ENCODE measurements at regions not wholly inside any gene's neighbourhood (a gene's known extent, or its start where the extent isn't known, plus 50 kb on each side); places are given as distances from the start of the nearest gene placed in this dataset.

DNA sequence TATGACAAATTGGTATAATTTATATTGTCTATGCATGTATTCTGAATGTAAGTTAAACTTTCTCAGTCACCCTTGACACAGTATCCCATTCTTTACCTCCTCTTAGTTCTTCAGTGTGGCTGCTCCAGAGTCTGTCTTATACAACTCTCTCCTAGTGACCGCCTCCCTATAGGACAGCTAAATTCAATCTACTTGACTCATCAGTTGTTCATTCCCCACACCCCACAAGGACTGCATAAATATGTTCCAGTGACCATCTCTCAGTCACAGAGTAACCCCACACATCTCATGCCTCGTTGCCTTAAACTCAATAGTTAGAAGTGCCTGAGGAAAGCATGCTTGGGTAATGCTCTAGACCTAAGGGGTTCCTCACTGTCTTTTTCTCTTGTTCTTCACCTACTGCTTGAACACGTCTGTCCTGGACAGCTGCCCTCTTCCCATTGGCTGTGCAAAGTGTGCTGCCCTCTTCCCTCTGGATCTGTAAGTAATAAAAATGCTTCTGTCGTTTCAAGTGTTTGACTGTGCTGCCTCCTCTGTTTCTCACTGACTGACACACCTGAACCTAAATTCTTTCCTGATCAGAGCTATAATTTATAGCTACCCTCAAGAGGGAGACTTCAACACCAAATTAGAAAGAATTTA lies 494.6 kb upstream of the GRM3 start:
- H3K4me1 ChIP-seq (ENCODE audit: control insufficient read depth, extremely low read depth, insufficient read depth, low read length) = no peaks in the 10 kb centered on the region
- no peak overlapping the region for H3K9ac ChIP-seq (ENCODE audit: insufficient read depth, low read length)
- H3K79me2 ChIP-seq (ENCODE audit: control insufficient read depth, insufficient read depth, low read length) = no peaks in the 10 kb centered on the region
- no peak for TF ChIP-seq CTCF (conservative IDR thresholded peaks at IDR 0.05 in 1 of 2, IDR thresholded peaks at IDR 0.05 in 1 of 2; ENCODE audit: low read depth in 1 of 2, low read length in 2 of 2)
- no peak for TF ChIP-seq EZH2 (IDR thresholded peaks at IDR 0.05; ENCODE audit: low read length, missing control alignments)
- H3K27ac ChIP-seq (ENCODE audit: insufficient read depth, low read length) = no peak overlapping the region
- no peaks in the 10 kb centered on the region for H3K36me3 ChIP-seq (ENCODE audit: control insufficient read depth, insufficient read depth, low read length)
- H2AFZ ChIP-seq (ENCODE audit: low read length) = no peak overlapping the region
- no peak for DNase-seq (ENCODE audit: low read depth in 2 of 2)
- H3K4me2 ChIP-seq (ENCODE audit: extremely low read depth, insufficient read depth, low read length) = no peak overlapping the region
- H3K27me3 ChIP-seq (ENCODE audit: control insufficient read depth, insufficient read depth, low read length) = no peaks in the 10 kb centered on the region
- no peak overlapping the region for H3K4me3 ChIP-seq (replicated peaks in 1 of 4; ENCODE audit: control extremely low read depth in 1 of 4, insufficient read depth in 1 of 4, low read depth in 3 of 4, low read length in 4 of 4)
- no peaks in the 10 kb centered on the region for H4K20me1 ChIP-seq (ENCODE audit: control insufficient read depth, extremely low read depth, insufficient read depth, low read length)
- no peaks in the 10 kb centered on the region for H3K9me3 ChIP-seq (ENCODE audit: control insufficient read depth, insufficient read depth, low read depth, low read length)

DNA sequence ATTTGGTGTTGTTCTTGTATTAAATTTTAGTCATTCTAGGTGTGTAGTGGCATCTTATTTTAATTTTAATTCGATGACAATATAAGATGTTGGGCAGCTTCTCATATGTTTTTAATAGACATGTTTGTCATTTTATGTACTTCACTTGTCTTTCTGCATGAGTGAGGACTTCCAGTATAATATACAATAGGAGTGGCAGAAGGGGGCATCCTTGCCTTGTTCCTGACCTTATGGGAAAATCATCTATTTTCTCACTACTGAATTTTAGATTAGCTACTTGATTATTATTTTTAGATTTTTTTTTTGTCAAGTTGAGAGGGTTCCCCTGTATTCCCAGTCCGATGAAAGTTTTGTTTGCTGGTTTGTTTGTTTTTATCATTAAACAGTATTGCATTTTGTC lies 495.2 kb upstream of the GRM3 start:
- DNase-seq (ENCODE audit: low read depth in 2 of 2) = no peak
- Histone ChIP-seq H3K79me2 (ENCODE audit: control insufficient read depth, insufficient read depth, low read length) (no peaks in the 10 kb centered on the region), H3K27ac (ENCODE audit: insufficient read depth, low read length) (no peak overlapping the region), H2AFZ (ENCODE audit: low read length) (no peak overlapping the region), H3K9me3 (ENCODE audit: control insufficient read depth, insufficient read depth, low read depth, low read length) (no peaks in the 10 kb centered on the region), H3K4me2 (ENCODE audit: extremely low read depth, insufficient read depth, low read length) (no peak overlapping the region), H3K36me3 (ENCODE audit: control insufficient read depth, insufficient read depth, low read length) (no peaks in the 10 kb centered on the region), H3K4me1 (ENCODE audit: control insufficient read depth, extremely low read depth, insufficient read depth, low read length) (no peaks in the 10 kb centered on the region), H3K4me3 (replicated peaks in 1 of 4; ENCODE audit: control extremely low read depth in 1 of 4, insufficient read depth in 1 of 4, low read depth in 3 of 4, low read length in 4 of 4) (no peak overlapping the region), H4K20me1 (ENCODE audit: control insufficient read depth, extremely low read depth, insufficient read depth, low read length) (no peaks in the 10 kb centered on the region), H3K27me3 (ENCODE audit: control insufficient read depth, insufficient read depth, low read length) (no peaks in the 10 kb centered on the region), H3K9ac (ENCODE audit: insufficient read depth, low read length) (no peak overlapping the region)
- TF ChIP-seq CTCF (conservative IDR thresholded peaks at IDR 0.05 in 1 of 2, IDR thresholded peaks at IDR 0.05 in 1 of 2; ENCODE audit: low read depth in 1 of 2, low read length in 2 of 2) (no peak), EZH2 (IDR thresholded peaks at IDR 0.05; ENCODE audit: low read length, missing control alignments) (no peak)

DNA sequence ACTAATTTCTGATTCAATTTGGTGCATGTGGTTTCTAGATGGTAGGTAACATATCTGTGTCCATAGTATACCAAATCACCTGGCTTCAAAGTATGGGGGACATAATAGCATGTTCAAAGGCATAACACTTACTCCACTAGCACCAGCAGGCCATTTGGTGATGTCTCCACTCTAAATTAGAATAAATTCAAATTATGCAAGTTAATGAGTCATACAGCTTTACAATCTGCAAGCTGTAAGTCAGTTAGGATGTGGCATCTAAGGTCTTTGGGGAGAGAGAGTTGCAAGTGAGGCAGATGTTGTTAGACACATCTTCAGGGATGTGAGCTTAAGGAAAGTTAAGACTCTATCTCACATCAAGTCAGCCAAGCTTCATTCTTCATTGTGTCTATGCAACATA lies 506.4 kb upstream of the GRM3 start:
- Histone ChIP-seq H3K4me3 (replicated peaks in 1 of 4; ENCODE audit: control extremely low read depth in 1 of 4, insufficient read depth in 1 of 4, low read depth in 3 of 4, low read length in 4 of 4) (no peak overlapping the region), H3K27ac (ENCODE audit: insufficient read depth, low read length) (no peak overlapping the region), H3K79me2 (ENCODE audit: control insufficient read depth, insufficient read depth, low read length) (no peaks in the 10 kb centered on the region), H3K9me3 (ENCODE audit: control insufficient read depth, insufficient read depth, low read depth, low read length) (no peaks in the 10 kb centered on the region), H3K36me3 (ENCODE audit: control insufficient read depth, insufficient read depth, low read length) (no peaks in the 10 kb centered on the region), H3K4me2 (ENCODE audit: extremely low read depth, insufficient read depth, low read length) (no peak overlapping the region), H4K20me1 (ENCODE audit: control insufficient read depth, extremely low read depth, insufficient read depth, low read length) (no peaks in the 10 kb centered on the region), H3K4me1 (ENCODE audit: control insufficient read depth, extremely low read depth, insufficient read depth, low read length) (no peaks in the 10 kb centered on the region), H3K9ac (ENCODE audit: insufficient read depth, low read length) (no peak overlapping the region), H2AFZ (ENCODE audit: low read length) (no peak overlapping the region), H3K27me3 (ENCODE audit: control insufficient read depth, insufficient read depth, low read length) (no peaks in the 10 kb centered on the region)
- no peak for DNase-seq (ENCODE audit: low read depth in 2 of 2)
- no peak for TF ChIP-seq CTCF (conservative IDR thresholded peaks at IDR 0.05 in 1 of 2, IDR thresholded peaks at IDR 0.05 in 1 of 2; ENCODE audit: low read depth in 1 of 2, low read length in 2 of 2)
- no peak for TF ChIP-seq EZH2 (IDR thresholded peaks at IDR 0.05; ENCODE audit: low read length, missing control alignments)
